ENCODE measurements at regions not wholly inside any gene's neighbourhood (a gene's known extent, or its start where the extent isn't known, plus 50 kb on each side); places are given as distances from the start of the nearest gene placed in this dataset.
"Not testable (repeated sequence)": the region's sequence is repeated elsewhere in the genome, so short reads cannot be mapped to it uniquely, and the experiment has no call there.

GRCh38 chr5:120817044-120817985 is 353.2 kb downstream of the PRR16 start:
- peak; percentile 35 for DNase-seq

DNA sequence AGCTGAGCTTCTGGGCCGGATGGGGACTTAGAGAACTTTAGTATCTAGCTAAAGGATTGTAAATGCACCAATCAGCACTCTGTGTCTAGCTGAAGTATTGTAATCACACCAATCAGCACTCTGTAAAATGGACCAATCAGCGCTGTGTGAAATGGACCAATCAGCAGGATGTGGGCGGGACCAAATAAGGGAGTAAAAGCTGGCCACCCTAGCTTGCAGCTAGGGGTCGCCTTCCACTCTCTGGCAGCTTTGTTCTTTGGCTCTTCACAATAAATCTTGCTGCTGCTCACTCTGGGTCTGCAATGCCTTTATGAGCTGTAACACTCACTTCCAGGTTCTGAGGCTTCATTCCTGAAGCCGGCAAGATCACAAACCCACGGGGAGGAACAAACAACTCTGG is 354.0 kb downstream of the PRR16 start:
- no peak for DNase-seq

DNA sequence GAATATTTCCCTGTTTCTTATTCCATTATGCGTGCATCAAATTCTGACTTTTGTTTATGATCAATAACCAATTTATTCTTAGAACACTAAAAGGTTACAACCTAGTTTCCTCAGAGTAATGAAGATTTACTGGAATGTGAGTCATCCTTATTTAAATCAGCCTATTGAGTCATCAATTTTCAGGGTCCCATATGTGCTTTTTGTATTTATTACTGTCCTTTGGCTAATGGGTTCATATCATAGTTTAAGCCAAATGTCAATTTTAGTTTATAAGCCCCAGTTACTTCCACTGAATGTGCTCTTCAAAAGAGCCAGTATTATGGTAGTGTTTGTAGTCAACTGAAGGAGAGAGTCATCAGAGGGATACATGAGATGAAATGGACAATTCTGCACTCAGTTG is 359.2 kb downstream of the PRR16 start:
- no peak for DNase-seq

DNA sequence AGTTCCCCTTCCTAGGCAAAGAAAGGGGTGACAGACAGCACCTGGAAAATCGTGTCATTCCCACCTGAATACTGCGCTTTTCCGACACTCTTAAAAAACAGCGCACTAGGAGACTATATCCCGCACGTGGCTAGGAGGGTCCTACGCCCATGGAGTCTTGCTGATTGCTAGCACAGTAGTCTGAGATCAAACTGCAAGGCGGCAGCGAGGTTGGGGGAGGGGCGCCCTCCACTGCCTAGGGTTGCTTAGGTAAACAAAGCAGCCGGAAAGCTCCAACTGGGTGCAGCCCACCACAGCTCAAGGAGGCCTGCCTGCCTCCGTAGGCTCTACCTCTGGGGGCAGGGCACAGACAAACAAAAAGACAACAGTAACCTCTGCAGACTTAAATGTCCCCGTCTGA is 367.5 kb downstream of the PRR16 start:
- DNase-seq: not testable (repeated sequence)

GRCh38 chr5:120841830-120842229 is 377.7 kb downstream of the PRR16 start:
- no peak for DNase-seq

DNA sequence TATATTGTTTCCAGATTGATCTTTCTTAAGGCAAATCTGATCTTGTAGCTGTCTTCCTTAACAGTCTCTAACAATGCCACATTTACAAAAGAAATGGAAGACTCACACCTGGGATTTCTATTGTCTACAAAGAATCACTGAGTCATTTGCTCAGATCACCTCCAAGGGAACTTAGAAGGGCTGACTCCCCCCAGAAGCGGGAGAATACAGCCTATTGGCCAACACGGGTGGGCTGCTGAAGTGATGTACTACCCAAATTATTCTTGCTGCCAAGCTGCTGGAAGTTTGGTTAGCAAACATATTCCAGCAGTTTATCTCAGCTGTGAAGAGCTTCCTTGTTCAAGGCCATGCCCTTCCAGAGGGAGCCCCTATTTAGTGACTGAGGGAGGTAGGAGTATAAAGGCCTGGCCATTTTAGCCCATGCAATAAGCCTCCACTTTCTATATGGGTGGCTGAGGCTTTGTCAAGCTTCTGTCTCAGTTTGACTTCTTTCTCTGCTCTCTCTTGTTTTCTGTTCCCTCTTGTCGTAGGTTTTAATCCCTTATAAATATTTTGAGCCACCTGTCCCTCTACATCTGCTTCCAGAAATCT is 379.4 kb downstream of the PRR16 start:
- DNase-seq: no peak

GRCh38 chr5:120848883-120849282 is 384.8 kb downstream of the PRR16 start:
- no peak for DNase-seq

DNA sequence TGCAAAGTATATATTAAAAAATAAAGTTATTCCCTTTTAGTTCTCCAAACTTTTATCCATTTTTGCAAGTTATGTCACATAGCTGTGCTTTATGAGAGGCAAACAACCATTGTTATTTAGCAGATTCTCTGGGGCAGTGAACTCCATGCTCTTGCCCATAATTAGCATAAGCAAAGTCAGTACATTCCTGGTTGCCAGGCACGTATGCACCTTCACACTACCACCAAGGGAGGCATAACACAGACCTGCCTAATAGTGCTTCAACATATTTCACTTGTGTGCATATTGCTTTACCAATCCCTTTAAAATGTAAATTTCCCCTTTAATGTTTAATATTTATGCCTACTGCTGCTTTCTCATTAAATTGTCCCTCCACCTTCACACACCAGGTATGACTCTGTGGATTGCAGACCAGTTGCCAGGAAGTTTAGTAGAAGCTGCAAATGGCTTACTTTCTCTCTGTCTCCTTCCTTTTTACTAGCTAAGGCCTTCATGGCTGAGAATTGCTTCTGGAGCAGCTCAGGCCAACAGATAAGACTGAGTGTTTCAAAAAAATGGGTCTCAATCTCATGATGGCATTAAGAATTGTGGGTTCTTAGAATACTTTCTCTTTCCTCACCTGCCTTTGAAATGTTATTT is 388.2 kb downstream of the PRR16 start:
- no peak for DNase-seq

DNA sequence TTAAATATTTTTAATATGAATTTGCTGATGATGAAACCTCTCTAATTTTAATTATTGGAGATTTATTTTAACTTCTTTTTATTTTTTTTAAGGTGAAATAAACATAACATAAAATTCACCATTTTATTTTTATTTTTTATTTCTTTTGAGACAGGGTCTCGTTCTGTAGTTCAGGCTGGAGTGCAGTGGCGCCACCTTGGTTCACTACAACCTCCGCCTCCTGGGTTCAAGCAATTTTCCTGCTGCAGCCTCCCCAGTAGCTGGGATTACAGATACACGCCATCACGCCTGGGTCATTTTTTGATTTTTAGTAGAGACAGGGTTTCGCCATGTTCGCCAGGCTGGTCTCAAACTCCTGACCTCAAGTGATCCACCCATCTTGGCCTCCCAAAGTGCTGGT is 402.9 kb downstream of the PRR16 start:
- no peak for DNase-seq

- no peak for DNase-seq
Measured at GRCh38 chr5:120869831-120870230, 405.7 kb downstream of the PRR16 start.

DNA sequence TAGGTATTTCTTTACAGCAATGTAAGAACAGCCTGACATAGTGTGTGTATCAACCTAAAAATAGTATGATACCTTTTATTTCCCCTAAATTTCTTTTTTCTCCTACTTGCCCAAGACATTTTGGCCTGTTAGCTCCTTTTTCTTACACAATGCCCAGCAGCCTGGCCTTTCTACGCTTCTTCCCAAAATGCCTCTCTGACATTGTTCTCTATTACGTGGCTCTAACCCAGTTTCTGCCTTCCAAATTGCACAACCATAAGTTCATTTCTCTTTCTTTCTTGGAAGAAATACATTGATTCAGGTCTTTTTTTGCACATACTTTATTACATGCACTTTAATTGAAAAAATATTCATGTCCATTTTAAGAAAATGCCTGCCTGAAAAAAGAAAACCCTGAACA is 408.2 kb downstream of the PRR16 start:
- DNase-seq: no peak

DNA sequence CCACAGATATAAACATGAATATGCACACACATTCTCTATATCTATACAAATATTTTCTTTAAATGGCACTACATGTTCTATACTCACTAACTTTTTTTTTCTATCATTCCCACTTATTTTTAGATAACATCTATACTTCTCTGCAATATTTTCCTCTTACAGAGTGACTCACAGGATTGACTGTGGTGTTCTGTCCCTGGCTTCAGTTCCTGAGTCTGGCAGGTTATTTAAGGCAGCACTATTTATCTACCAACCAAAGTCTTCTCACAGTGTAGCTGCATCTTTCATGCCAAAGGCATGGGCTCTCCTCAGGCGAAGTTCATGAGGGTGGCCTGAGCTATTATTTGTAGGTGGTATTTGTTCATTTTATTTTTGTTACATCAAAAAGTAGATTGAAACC is 409.0 kb downstream of the PRR16 start:
- no peak for DNase-seq

DNA sequence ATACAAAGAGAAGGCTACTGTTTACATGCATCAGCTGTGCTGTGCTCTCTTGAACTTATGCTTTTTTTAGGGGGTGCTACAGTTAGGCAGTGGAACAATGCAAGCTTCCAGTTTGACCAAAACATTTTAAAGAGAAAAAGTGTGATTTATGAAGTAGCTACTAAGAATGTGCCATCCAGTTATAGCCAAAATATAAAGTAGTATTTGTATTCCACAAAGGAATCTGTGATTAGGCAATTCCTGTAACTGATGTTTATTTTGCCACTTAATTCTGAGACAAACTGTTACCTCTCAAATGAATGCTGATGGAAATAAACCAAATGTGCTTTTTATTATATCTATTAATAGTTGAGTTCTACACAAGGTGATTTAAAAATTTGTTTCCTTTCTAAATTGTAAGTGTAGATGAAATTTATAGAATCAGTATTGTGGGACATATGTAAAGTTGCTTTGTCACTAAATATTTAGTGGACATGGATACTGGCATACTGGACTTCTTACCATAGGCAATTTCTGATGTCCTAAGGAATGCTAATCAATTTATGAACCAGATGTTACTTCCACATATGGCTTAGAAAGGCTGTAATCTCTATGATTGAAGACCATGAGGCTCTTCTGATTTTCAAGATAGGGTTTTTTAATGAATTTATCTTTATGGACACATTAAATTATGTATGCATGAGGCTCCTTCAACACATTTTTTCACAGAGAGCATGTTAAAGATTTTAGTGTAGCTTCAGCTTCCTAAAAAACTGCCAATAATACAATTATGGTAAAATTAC is 410.2 kb downstream of the PRR16 start:
- DNase-seq: no peak

- DNase-seq: no peak
Measured at GRCh38 chr5:120882038-120882775, 418.1 kb downstream of the PRR16 start.

- DNase-seq: no peak
Measured at GRCh38 chr5:120886351-120886860, 422.3 kb downstream of the PRR16 start.

GRCh38 chr5:120895660-120896059 is 431.6 kb downstream of the PRR16 start:
- DNase-seq: no peak

DNA sequence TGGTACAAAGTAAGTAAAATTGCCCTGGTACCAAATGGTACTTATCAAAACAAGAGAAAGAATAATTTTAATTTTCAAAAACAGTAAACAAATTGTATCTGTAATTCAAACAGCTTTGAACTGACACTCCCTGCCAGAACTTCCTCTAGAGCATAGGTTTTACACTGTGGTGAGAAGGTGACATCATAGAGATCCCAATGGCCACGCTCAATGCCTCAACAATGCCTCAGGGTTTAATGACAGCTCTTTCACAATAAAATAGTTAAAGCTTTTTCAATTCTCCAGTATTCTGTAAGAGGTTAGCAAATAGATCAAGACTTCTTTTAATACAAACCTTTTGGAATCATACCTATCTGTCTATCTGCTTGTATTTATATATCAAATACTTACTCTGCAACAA is 437.1 kb downstream of the PRR16 start:
- DNase-seq: no peak

GRCh38 chr5:120907953-120908352 is 443.9 kb downstream of the PRR16 start:
- DNase-seq: no peak

- DNase-seq: no peak
Measured at GRCh38 chr5:120910629-120911028, 446.5 kb downstream of the PRR16 start.

DNA sequence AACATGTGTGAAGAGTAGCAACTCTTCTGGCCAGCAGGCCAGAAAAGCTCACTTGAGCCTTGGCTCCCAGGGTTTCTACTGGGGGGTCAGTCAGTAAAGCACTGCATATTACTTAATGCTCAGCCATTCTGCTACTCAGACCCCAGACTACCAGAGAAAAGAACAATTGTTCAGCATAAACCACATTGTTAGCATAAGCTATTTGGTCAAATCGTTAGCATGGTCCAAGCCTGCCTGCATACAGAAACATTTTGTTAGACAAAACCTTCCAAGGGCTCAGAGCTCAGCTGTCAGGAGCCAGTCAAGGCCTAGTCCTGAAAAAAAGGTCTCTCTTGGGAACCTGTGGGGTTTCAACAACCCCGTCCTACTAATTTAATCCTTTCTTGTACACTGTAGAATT is 449.3 kb downstream of the PRR16 start:
- no peak for DNase-seq

- no peak for DNase-seq
Measured at GRCh38 chr5:120917214-120917758, 453.2 kb downstream of the PRR16 start.

DNA sequence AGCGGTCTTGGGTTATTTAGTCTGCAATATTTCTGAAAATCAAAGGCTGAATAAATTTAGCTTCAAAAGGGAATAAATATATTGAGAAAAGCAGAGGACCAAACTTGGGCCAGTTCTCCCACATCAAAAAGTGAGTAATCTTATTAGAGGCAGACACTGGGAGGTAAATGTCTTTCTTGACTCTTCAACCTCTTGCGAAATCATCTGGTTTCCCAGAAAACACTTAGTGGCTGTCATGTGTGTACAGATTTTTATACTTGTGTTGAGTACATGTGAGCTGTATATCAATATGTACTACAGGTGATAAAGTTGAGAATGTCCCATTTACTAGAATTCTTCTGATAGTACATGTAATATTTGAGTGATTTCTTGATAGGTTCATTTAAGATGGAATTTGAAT is 454.9 kb downstream of the PRR16 start:
- no peak for DNase-seq

Data from kidney glomerular epithelial cell (primary cell).